Stimulated activated CD4-positive, alpha-beta T cell treated with anti-CD3 and anti-CD28 coated beads, TNF-alpha, amount 100 ng/mL, for 1 hour (primary cell): ENCODE measurements at regions not wholly inside any gene's neighbourhood (a gene's known extent, or its start where the extent isn't known, plus 50 kb on each side); places are given as distances from the start of the nearest gene placed in this dataset.
"Not testable (repeated sequence)": the region's sequence is repeated elsewhere in the genome, so short reads cannot be mapped to it uniquely, and the experiment has no call there.

Experiments
- DNase-seq, 3 donors: peaks; one replicate each; pipeline ENCODE4 v3.0.0-alpha.2; 2020; ENCODE audit warnings: low read depth in 3 of 3, low spot score in 1 of 3

DNA sequence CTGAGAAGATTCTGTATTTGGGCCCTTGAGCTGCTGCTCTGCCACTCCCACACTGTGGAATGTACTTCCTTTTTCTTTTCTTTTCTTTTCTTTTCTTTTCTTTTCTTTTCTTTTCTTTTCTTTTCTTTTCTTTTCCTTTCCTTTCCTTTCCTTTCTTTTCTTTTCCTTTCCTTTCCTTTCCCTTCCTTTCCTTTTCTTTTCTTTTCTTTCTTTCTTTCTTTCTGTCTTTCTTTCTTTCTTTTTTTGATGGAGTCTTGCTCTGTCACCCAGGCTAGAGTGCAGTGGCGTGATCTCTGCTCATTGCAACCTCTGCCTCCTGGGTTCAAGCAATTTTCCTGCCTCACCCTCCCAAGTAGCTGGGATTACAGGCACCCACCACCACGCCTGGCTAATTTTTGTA is 89.8 kb downstream of the DNAAF6 start:
- DNase-seq: not testable (repeated sequence)

DNA sequence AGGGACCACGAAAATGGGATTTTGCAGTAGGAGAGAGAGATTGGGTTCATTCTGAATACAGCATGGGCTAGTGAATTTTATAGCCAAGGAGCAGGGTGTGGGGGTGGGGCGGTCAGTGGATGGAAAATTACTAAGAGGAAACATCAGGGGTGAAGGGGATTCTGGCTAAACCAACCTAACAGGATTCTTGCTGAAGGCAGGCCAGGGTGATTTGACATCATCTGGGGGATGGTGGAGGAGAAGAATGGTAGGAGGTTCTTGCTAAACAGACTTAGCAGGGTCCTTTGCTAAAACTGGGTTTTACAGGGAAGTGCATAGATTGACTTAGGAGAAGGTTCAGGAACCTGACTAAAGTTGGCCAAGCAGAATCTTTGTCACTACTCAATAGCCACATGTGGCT is 91.9 kb downstream of the DNAAF6 start:
- no peak for DNase-seq

DNA sequence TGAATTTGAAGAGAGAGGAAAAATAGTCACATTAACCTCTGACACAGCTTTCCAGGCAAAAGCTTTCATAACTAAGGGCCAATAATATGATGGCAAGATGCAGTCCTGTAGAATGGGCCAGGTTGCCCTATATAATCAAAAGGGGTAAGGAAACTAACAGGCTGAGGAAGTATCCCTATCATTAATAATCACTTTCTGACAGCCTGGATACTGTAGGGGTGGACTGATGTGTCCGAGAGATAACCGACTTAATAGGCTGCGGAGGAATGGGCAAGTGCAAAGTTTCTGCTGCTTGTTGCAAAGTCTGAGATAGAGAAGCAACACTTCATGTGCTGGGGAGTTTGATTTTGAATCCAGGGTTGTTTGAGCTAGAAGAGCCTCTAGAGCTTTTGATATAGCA is 94.8 kb downstream of the DNAAF6 start:
- no peak for DNase-seq

DNA sequence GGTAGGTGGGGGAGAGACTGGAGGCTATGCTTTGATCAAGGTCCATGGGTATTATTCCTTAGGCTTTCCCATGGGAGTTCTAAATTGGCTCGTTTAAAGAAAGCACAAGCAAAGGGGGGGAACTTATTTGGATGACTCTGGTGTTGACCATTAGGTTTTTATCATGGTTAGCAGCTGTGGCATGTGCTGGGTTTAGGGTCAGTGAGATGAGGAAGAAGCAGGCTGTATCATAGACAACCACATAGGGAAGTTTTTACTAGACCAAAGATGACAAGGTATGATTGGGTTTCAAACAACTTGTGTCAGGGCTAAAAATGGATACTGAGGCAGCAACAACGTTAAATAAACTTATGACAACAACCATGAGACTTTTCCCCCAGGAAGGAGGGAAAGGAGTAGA is 97.7 kb downstream of the DNAAF6 start:
- DNase-seq: no peak

DNA sequence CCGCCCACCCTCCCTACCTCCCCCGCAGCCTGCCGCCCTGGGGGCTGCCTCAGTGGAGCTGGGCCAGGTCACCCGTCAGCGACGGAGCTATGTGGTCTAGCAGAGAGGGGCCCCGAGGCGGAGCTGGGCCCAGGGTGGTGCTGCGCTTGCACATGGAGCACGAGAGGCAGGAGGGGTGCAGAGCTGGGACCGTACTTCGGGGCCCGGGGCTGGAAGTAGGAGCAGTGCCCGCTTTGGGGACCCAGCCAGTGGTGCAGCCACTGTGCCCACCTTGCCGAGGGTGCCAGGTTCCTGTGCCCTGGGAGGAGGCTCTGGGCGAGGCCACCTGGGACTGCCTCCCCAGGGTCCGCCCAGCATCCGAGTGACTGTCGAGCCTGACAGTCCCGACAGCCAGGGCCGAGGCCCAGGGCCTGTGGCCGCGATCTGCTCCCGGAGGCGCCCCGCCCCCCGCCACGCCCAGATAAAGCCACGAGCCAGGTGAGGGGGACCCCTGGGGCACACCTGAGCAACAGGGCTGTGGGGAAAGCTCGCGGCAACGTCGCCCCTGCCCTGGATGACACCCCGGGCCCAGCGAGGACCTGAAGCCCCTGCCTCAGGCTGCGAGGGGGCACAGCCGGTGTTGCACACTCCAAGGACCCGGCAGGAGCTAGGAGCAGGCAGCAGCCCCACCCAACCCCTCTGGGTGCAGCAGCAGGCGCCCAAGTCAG is 117.5 kb downstream of the DNAAF6 start:
- DNase-seq: no peak

DNA sequence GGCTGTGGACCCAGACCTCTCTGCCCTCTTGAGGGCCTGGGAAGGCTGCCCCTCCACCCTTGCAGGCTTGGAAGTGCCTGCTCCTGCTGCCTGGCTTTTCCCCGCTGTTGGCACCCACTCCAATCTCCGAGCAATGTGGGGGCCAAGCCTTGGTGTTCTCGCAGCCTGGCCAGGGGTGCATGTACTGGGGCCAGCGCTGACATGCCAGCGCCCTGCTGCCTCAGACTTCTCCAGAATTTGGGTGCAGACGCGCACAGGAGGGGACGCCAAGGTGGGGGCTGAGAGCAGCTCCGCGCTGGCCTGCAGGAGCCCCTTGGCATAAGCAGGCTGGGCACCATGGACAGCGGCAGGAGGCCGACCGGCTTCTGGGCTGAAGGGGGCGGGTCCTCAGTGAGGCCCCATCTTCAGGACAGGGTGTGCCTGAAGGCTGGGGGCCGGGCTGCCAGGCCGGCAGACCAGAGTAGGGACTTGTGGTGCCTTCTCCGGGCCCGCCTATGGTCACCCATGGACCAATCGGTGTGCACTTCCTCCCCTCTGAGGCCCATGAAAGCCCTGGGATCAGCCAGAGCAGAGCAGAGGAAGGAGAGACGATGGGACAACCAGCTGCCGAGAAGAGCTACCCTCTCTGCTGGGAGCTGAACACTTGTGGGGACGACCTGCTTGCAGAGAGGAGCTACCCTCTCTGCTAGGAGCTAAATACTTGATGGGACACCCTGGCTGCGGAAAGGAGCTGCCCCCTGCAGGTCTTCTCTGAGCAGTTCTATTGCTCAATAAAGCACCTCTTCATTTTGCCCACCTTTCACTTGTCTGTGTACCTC is 118.3 kb downstream of the DNAAF6 start:
- peak in 1 of 3 donors; percentile 0 for DNase-seq

DNA sequence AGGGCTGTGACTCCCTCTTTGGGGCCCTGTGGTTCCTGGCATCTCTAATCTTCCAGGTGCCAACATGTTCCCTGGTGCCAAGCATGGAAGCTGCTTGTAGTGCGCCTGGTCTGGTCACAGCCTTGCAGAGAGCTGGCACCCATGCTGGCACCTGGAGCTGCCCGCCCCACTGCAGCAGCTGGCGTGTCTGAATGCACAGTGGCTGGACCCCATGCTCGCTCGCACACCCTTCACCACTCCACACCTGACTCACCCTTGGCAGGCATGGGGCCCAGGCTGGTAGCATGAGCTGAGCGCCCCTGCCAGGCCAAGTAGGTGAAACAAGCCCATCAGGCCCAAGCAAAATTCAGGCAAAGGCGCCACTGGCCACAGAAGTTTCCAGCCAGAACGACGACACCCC is 119.1 kb downstream of the DNAAF6 start:
- no peak for DNase-seq

DNA sequence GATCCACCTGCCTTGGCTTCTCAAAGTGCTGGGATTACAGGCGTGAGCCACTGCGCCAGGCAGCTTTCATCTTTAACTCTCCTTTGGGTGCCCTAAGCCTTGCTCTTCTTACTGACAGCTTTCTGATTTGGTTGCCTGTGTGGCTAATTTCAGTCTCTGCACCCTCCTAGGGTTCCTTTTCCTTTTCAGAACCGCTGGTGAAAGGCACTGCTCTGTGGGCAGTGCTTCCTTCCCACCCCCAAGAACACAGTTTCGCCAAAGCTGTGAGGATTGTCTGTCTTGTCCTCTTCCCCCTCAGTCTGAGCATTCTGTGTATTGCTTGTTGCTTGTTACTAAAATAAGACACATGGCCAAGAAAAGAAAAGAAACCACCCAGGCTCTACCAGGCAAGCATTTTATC is 101.4 kb upstream of the FRMPD3 start:
- no peak for DNase-seq

DNA sequence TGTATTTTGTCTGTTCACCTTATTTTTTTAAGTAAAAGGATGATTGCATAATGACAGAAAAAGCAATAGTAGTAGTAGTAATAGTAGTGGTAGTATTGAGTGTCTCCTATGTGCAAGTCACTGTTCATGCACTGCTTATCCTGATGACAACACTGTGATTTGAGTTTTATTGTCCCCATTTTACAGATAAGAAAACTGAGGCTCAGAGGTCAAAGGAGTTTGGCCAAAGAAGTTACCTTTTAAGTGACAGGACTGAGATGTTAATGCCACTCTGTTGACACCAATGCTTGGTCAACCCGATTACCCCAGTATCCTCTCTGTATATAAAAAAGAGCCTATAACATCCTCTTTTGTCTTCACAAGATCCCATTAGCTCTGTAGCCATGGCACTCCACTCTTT is 100.5 kb upstream of the FRMPD3 start:
- DNase-seq: no peak

DNA sequence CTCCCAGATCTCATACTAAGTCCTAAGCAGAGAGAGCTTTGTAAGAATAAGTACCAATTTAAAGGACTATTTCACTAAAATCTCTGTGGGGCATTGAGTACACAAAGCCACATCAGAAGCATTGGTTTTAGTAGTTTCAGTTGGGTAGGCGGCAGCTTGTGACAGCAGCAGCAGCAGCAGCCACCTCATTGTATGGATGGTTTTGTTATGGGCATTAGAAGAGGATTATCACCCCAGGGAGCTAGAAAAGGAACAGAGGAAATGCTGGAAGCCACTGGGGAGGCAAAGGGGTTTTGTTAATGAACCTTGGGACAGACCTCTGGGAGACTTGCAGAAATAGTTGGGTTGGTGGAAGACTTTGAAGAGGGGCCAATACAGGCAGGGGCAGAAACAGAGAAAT is 93.9 kb upstream of the FRMPD3 start:
- DNase-seq: no peak

DNA sequence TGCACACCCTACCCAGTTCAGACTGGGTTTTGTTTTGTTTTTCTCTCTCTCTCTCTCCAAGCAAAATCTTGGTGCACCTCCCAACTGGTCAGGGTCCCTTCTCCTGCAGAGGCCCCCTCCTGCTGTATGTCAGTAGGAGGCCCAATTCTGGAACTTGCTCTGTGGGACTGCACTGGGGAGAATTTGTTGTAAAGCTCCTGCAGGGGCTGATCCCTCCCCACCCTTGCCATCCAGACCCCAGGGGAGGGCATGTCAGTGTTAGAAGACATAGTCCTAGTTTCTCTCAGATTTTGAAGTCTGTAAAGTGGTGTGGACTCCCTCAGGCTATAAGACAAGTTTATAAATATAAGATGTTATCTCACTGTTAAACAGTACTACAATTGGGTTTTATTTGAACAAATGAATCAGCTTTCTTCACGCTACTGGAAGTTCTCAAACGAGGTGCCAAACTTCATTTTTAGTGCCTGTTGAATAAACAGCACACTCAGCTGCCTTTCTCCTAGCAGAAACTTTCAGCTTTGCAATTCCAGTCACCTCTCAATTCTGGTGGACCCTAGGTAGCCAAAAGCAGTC is 88.6 kb upstream of the FRMPD3 start:
- no peak for DNase-seq

DNA sequence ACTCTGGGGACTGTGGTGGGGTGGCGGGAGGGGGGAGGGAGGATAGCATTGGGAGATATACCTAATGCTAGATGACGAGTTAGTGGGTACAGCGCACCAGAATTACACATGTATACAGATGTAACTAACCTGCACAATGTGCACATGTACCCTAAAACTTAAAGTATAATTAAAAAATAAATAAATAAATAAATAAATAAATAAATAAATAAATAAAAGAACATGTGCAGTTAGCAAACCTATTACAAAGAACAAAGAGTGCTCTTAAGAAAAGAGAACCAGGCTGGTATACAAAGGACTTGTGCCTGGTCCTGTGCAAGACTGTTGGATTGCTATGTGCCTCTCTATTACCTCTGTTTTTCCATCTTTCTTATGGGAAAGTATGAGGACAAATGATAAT is 79.3 kb upstream of the FRMPD3 start:
- DNase-seq: not testable (repeated sequence)

DNA sequence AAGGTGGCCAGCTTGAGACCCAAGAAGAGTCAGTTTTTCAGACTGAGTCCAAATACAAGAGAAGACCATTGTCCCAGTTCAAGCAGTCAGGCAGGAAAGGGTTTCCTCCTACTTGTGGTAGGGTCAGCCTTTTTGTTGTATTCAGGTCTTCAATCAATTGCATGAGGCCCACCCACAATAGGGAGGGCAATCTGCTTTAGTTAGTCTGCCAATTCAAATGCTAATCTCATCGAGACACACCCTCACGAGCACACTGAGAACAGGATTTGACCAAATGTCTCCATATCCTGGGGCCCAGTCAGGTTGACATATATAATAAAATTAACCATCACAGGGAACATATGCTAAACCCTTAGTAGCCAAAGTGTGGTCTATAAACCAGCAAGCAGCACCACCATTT is 75.3 kb upstream of the FRMPD3 start:
- no peak for DNase-seq

DNA sequence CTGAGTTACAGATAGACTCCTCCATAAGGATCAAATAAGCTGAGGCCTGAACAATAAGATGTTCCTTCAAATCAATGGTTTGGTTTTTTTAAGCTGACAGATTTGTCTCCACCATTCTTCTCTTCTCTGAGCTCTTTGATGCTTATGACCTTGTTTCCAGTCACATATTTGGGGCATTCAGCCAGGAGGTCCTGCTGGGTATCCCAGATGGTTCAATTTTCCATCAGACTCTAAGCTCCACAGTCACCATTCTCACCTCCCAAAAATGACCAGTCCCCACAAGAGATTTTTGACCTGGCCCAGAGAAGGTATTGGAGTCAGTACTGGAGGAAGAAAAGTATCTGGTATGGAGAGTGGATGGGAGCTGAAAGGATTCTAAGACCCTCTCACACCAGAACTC is 74.6 kb upstream of the FRMPD3 start:
- DNase-seq: no peak

DNA sequence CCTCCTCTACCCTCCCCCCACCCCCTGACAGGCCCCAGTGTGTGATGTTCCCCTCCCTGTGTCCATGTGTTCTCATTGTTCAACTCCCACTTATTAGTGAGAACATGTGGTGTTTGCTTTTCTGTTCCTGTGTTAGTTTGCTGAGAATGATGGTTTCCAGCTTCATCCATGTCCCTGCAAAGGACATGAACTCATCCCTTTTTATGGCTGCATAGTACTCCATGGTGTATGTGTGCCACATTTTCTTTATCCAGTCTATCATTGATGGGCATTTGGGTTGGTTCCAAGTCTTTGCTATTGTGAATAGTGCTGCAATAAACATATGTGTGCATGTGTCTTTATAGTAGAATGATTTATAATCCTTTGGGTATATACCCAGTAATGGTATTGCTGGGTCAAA is 73.3 kb upstream of the FRMPD3 start:
- not testable (repeated sequence) for DNase-seq

DNA sequence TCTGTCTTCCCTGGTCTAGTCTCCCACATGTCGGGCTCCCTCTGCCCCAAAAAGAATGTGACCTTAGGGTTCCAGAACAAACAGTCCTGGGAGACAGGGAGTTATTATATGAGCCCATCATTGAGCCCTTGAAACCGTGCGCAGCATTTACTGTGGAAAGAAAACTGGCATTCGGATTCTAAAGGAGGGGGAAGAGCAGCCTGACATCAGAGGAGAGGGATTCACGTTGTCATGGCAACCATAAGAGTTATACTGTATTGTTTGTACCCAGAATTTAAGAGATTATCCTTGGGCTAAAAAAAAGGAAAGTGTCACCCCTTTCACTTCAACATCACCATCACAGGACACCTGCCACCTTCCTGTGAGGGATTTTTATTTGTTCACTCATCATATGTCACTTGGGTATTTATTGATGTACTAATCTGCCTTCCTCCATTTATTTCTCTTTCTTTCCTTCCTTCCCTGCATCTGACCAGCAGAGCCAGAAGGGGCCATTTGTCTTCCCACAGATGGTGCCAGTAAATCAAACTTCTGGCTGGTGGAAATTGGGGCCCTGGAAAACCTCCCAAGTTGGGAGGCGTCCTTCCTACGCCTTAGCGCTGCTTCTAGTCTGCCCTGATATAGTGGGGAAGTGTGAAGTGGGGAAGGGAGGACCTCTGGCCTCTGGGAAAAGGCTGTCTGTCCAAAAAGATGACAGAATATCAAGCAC is 64.9 kb upstream of the FRMPD3 start:
- no peak for DNase-seq

DNA sequence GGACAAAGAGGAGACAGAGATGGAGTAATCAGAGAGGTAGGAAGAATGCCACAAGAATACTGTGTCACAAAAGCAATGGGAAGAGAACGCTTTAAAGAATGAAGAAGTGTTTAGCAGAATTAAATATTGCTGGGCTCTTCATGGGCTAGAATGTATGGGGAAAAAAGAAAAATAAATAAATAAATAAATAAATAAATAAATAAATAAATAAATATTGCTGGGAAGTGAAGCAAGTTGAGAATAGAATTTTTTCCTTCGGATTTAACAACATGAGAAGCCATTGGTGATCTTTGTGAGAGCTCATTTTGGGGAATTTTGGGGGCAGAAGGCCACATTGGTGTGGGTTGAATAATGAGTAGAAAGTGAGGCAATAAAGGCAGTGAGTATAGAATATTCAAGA is 59.7 kb upstream of the FRMPD3 start:
- DNase-seq: no peak

DNA sequence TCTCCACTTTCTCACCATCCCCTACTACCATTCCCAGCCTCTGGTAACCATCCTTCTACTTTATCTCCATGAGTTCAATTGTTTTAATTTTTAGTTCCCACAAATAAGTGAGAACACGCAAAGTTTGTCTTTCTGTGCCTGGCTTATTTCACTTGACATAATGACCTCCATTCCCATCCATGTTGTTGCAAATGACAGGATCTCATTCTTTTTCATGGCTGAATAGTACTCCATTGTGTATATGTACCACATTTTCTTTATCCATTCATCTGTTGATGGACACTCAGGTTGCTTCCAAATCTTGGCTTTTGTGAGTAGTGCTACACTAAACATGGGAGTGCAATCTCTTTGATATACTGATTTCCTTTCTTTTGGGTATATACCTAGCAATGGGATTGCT is 55.8 kb upstream of the FRMPD3 start:
- DNase-seq: not testable (repeated sequence)

DNA sequence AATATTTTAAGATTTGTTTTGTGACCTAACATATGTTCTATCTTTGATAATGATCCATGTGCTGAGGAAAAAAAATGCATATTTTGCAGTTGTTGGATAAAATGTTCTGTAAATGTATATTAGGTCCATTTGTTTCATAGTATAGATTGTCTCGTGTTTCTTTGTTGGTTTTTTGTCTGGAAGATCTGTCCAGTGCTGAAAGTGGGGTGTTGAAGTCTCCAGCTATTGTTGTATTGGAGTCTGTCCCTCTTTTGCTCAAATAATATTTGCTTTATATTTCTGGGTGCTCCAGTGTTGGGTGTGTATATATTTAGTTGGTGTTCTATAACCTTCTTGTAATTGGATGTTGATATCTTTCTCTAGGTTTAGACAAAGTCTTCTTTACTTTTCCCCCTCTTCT is 53.2 kb upstream of the FRMPD3 start:
- no peak for DNase-seq

DNA sequence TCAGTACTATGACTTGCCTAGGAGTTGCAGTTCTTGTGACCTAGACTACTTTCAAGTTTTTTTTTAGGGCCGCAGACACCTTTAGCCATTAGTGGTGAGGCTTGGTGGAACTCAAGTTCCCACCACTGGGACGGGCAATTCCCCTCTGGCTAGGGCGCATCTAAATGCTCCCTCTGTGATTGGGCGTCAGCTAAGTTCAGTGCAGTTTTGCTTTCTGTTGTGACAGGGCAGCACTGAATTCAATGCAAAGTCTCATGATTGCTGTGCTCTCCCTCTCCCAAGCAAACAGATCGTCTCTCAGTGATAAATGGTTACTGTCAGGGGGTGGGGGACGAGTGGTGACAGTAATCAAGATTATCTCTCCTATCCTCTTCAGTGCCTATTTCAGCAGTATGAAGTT is 52.7 kb upstream of the FRMPD3 start:
- DNase-seq: no peak

DNA sequence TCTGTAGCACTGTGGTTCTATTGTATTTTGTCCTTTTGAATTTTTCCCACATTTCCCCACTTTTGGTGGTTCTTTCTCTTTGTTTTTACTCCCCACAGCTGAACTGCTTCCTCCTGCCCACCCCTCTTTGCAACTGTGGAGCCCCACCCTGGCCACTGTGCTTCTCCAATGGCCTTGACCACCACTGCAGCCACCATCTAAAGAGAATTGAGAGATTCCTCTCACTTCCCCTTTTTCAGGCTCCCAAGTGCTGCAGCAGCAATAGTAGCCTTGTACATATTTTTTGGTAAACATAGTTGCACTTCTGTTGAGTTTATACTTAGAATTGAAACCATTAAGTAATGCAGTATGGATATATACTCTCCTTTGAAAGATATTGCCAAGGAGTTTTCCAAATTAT is 51.3 kb upstream of the FRMPD3 start:
- no peak for DNase-seq
